ENCODE measurements at regions not wholly inside any gene's neighbourhood (a gene's known extent, or its start where the extent isn't known, plus 50 kb on each side); places are given as distances from the start of the nearest gene placed in this dataset.

- Histone ChIP-seq H3K4me3 (no peak overlapping the region), H3K79me2 (ENCODE audit: control insufficient read depth, insufficient read depth, low read length) (no peaks in the 10 kb centered on the region), H2AFZ (ENCODE audit: control insufficient read depth, low read depth, low read length) (no peak overlapping the region), H3K9me3 (replicated peaks; ENCODE audit: control insufficient read depth, insufficient read depth, low read length) (no peaks in the 10 kb centered on the region), H3K4me2 (ENCODE audit: control insufficient read depth, insufficient read depth) (no peak overlapping the region), H3K36me3 (ENCODE audit: control insufficient read depth in 2 of 2, insufficient read depth in 2 of 2, low read length in 1 of 2) (no peaks in the 10 kb centered on the region), H3K27me3 (replicated peaks in 1 of 2; ENCODE audit: control insufficient read depth in 2 of 2, insufficient read depth in 2 of 2, low read length in 1 of 2) (no peaks in the 10 kb centered on the region), H3K9ac (ENCODE audit: control insufficient read depth, insufficient read depth, low read length) (no peak overlapping the region), H3K27ac (ENCODE audit: control insufficient read depth, insufficient read depth) (no peak overlapping the region), H4K20me1 (ENCODE audit: control insufficient read depth, insufficient read depth) (no peaks in the 10 kb centered on the region), H3K4me1 (ENCODE audit: control insufficient read depth, insufficient read depth, low read length) (no peaks in the 10 kb centered on the region)
- DNase-seq (ENCODE audit: low read depth, low spot score) (no peak), ATAC-seq (no peak), FAIRE-seq (no peak)
- intact Hi-C loops (cut with micrococcal nuclease; ENCODE audit: unreplicated experiment) = no loop called here
- ChIA-PET RAD21 (ENCODE audit: unreplicated experiment) (no interaction called here), SMC1A (ENCODE audit: uncharacterized antibody, unreplicated experiment) (interaction anchor here (0.6 kb wide), 1 partner anchor 1913 kb away, joined by 3 read pairs; no protein-coding TSS in a partner anchor), CTCF (no interaction called here), POLR2A (no interaction called here)
- WGBS (ENCODE audit: insufficient coverage, insufficient replicate concordance, low lambda C conversion rate, missing lambda C conversion rate) = 0% methylated on average over 1 of the region's 1 CpG
- in situ Hi-C loops (cut with MboI) = no loop called here
- BruUV-seq (replicated peaks) = no TSS peak
- TF ChIP-seq RBBP5 (conservative IDR thresholded peaks at IDR 0.05) = no peak
- TF ChIP-seq CBX5 (IDR thresholded peaks at IDR 0.05; ENCODE audit: low read depth) = no peak
- TF ChIP-seq CEBPZ (IDR thresholded peaks at IDR 0.05; ENCODE audit: low read depth, low read length) = no peak
- no peak for TF ChIP-seq E2F8 (IDR thresholded peaks at IDR 0.05; ENCODE audit: low read depth, partially characterized antibody)
- no peak for TF ChIP-seq IKZF2 (IDR thresholded peaks at IDR 0.05)
- TF ChIP-seq MXI1 (IDR thresholded peaks at IDR 0.05; ENCODE audit: low read depth, low read length) = no peak
Measured at GRCh38 chr18:37871561-37871960, 306.0 kb upstream of the CELF4 start.

All from GM12878 (cell line).